ENCODE measurements at regions not wholly inside any gene's neighbourhood (a gene's known extent, or its start where the extent isn't known, plus 50 kb on each side); places are given as distances from the start of the nearest gene placed in this dataset.

DNA sequence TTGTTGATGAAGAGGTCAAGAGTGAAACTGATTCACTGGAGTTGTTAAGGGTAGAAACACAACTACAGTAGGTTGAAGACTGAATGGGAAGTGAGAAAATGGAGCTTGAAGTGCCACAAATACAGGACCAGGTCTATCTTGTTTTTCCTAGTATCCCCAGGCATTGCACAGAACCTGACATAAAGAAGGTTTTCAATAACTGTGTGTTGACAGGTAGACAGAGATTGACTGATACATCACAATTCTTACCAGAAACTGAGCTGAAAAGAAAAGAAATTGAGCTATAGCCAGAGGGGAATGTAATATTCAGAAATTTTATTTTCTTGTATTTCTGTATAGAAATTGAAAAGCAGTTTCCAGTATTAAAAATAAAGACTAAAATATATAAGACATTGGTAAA lies 767.7 kb downstream of the PCDH17 start:
- TF ChIP-seq, protein P1, sequence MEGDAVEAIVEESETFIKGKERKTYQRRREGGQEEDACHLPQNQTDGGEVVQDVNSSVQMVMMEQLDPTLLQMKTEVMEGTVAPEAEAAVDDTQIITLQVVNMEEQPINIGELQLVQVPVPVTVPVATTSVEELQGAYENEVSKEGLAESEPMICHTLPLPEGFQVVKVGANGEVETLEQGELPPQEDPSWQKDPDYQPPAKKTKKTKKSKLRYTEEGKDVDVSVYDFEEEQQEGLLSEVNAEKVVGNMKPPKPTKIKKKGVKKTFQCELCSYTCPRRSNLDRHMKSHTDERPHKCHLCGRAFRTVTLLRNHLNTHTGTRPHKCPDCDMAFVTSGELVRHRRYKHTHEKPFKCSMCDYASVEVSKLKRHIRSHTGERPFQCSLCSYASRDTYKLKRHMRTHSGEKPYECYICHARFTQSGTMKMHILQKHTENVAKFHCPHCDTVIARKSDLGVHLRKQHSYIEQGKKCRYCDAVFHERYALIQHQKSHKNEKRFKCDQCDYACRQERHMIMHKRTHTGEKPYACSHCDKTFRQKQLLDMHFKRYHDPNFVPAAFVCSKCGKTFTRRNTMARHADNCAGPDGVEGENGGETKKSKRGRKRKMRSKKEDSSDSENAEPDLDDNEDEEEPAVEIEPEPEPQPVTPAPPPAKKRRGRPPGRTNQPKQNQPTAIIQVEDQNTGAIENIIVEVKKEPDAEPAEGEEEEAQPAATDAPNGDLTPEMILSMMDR (IDR thresholded peaks at IDR 0.05; ENCODE audit: low read length): no peak
- no peak for TF ChIP-seq EZH2 (optimal IDR thresholded peaks at IDR 0.05; ENCODE audit: low read depth, low read length)
